G401 (cell line): ENCODE measurements at regions not wholly inside any gene's neighbourhood (a gene's known extent, or its start where the extent isn't known, plus 50 kb on each side); places are given as distances from the start of the nearest gene placed in this dataset.

Experiments used
- DNase-seq: peaks from one replicate; pipeline ENCODE4 v3.0.0-alpha.2; 2015; ENCODE audit warnings: low spot score
- in situ Hi-C: cut with HindIII; loops from 2 replicates; pipeline ENCODE4 v1.10.0; 2016; ENCODE audit warnings: low sequenced_read_pairs, mixed read lengths

DNA sequence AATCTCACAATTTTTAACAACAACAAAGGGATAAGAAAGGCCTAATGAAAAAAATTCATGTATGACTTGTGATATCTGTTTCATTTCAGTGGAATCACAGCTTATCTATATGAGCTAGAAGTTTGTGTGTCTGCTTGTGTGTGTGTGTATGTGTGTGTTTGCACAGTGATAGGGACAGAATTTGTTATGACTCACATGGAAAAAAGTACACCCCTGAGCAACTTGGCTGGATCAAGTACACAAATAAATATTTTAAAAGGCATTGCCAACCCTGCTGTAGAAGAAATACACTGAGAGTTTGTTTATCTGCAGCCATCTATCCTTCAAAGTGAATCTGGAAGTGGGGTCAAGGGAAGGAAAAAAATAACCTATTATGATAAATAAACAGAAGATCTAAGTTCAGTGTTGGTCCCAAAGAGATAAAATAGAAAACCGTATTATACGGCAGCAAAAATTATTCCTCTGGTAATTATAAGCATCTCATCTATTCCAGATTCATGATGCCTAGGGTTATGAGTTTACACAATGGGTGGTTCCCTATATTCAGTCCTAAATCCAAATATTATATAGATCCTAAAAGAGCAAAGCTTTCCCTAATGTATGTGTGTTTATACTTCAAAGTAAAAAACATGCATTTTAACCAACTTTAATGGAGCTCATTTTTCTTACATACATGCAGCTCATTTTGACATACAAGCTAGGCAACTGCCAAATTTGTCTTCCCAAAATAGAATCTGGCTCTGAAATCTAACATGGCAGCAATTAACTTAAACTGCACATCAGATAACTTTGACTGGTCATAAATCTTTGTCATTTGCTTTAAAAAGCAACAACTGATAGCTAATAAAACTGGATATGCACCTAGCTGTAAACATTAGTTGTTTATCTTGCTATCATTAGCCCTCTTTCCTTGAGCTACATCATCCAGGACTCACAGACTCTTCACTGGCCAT lies 420.6 kb downstream of the IRS1 start:
- in situ Hi-C loops = no loop called here
- no peak for DNase-seq

DNA sequence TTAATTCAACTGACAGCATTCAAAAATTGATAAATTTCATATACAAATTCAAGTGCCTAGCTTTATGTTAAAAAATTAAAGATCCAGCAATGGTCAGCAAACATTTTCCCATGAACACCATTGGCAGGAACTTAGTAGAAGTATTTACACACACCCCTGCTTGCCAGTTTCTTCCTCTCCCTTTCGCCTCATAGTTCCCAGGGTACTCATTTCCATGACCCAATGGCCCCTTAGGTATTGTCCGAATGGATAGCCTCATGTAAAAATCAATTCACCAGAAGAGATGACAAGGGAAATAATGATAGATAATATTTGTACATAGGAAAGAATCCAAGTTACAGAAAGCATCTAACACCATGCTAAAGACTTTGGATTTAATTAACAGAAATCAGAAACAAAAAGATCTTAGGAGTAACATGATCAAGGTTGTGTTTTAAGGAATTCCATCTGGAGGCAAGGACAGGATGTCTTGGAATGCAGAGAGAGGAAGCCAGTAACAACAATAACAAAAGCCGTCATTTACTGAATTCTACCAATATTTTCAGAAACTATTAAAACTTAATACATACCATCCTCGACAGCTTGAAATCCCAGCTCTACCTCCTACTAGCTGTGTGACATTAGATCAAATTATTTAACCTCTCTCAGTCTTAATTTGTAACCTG lies 423.0 kb downstream of the IRS1 start:
- no peak for DNase-seq
- in situ Hi-C loops = no loop called here

DNA sequence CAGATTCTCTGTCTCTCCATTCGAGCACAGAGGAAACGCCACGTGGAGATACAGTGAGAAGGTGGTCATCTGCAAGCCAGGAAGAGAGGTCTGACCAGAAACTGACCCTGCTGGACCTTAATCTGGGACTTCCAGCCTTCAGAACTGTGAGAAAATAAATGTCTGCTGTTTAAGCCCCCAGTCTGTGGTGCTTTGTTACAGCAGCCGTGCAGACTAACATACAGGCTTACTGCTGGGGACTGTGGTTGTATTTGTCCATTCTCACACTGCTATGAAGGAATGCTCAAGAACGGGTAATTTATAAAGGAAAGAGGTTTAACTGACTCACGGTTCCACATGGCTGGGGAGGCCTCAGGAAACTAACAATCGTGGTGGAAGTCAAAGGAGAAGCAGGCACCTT lies 432.7 kb downstream of the IRS1 start:
- in situ Hi-C loops = no loop called here
- no peak for DNase-seq

DNA sequence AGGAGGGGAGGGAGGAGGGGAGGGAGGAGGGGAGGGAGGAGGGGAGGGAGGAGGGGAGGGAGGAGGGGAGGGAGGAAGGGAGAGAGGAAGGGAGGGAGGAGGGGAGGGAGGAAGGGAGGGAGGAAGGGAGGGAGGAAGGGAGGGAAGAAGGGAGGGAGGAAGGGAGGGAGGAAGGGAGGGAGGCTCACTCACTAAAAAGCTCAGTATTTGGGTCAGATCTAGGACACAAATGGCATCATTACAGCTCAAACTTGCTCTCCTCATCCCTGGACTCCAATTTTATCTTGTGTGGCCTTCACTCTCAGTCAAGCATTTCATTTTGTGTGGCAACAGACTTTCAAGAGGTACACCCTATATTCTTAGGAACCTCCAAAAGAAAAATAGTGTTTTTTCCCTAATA lies 435.4 kb downstream of the IRS1 start:
- no peak for DNase-seq
- in situ Hi-C loops = no loop called here

DNA sequence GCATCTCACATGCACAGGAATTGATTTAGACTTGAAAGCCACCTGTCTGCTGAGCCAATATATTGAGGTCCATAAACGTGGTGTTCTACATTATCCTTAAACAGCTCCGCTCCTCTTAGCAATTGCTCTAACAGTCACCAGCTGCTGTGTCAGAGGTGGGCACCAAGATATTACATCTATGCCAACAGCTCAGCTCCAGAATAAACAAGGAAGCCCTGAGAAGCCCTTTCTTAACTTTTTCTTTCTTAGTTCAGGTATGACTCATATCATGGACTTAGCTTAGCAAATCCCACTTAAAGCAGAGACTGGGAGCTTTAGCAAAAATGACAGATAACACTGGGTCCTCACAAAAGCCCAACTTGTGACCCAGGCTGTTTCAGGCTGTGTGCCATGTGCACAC lies 436.6 kb downstream of the IRS1 start:
- in situ Hi-C loops = no loop called here
- DNase-seq = no peak

DNA sequence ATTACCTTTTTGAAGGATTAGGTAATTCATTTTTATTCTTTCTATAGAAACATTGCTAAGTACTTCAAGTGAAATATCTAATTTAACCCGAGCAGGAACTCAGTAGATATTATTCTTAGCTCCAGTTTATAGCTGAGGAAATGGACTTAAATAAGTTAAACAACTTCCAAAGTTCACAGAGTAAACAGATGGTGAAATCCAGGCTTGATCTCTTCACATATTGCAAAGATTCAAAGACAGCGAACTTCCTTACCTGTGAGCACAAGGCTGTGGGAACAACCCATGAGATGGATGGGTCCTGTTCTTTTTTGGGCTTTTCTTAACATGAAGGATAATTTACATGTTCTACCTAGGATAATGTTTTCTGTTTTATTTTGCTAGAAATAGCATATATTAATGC lies 439.0 kb downstream of the IRS1 start:
- DNase-seq = no peak
- in situ Hi-C loops = no loop called here

DNA sequence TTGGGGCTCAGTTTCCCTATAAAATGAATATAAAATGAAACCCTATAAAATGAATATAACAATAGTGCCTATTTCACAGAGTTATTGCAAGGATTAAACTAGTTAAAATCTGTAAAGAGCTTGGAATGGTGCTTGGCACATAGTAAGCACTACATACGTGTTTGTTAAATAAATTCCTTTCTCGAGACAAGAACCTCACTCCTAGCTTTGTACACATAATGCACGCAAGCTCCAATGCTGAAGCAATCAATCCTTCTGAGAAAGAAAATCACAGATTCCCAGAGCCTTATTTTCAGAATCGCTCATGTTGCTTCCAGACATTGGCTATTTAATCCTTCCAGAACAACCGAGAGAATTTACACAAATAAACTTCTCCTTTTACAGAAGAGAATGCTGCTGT lies 440.9 kb downstream of the IRS1 start:
- in situ Hi-C loops = no loop called here
- no peak for DNase-seq

DNA sequence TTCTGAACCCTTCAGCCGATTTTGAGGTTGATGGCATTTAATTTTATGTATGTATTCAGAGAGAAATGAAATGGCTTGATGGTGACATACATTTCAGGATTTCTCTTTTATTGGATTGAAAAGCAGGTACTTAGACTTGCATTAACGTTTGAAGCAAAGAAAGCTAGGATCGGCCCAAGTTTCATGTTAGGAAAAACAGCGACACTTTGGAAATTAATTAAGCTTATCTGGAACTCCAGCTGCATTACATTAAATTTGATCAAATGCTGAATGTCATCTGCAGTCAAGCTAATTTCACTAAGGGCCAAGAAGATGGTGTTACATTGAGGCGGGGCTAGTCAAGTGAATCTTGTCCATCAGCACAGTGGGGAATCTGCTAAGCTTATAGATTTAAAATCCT lies 441.8 kb downstream of the IRS1 start:
- in situ Hi-C loops = no loop called here

DNA sequence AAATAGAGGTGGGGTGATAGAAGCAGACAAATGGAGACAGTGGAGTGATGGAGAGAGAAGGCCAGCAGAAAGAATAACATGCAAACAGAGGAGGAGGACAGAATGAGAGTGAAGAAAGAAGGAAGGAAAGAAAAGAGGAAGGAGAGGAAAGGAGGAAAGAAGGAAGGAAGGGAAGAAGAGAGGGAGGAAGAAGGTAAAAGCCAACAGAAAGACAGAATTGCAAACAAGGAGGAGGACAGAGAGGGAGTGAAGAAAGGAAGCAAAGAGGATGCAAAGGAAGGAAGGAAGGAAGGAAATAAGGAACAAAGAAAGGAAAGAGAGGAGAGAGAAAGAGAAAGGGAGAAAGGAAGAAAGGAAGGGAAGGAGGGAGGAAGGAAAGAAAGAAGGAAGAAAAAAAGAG lies 444.0 kb downstream of the IRS1 start:
- in situ Hi-C loops = no loop called here
- DNase-seq = no peak

More for the DNA sequence above, 441.8 kb downstream of the IRS1 start:
- DNase-seq = no peak

DNA sequence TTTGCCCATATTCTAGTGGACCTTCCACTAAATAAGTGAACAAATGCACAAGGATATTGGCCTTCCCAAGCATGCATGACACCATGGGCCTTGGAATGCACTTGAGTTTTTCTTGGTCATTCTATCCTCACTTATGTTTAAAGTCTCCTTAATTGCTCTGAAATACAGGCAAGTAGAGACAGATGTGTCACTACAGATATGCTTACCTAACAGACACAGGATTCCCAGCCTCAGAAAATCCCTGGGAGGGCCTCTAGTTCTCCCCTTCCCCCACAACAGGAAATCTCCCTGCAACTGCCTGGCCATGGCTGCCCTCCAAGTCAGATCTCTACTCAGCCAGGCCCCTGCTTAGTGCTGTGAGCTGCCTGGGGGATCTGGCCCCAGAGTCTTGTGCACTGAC lies 445.2 kb downstream of the IRS1 start:
- DNase-seq = no peak
- in situ Hi-C loops = no loop called here

DNA sequence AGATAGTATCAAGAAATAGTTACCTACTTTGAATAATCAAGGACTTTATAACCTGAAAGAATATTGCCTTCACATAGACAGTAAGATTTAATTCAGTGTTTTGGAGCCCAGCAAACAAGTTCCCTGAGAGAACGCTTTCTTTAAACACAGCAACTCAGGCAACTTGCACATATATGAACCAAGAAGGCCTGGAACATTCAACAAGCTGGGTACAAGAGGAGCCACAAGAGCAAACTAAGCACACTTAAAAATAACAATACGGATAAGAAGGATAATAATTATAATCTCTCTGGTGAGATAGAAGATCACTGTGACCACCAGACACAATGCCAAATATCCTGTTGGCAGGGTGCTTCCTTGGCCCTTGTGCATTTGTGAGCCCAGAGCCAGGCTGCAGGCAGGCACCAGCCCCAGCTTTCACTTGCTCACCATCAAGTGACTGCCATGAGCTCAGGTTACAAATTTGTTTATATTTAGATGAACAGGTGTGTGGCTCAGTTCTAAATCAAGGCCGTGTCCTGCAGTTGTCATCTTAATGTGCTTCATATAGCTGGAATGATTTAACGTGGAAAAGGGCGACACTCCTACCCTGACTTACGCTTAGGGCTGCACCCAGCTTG lies 446.6 kb downstream of the IRS1 start:
- in situ Hi-C loops = no loop called here
- DNase-seq = no peak

DNA sequence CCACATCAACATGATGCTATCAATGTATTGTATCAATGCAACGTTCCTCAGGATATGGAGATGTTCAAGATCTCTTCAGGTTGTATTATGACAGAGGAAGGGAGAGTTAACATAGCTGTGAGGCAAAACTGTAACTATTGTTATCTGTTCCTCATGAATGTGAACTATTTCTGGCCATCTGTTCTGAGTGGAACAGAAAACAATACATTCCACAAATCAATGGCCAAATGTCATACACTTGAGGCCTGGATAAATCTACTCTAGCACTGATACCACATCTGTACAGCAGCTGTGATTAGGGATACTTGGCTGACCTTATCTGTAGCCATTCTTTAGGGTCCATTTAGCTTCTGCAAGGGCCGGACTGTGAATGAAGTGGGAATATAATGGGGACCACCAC lies 447.9 kb downstream of the IRS1 start:
- no peak for DNase-seq
- in situ Hi-C loops = no loop called here

DNA sequence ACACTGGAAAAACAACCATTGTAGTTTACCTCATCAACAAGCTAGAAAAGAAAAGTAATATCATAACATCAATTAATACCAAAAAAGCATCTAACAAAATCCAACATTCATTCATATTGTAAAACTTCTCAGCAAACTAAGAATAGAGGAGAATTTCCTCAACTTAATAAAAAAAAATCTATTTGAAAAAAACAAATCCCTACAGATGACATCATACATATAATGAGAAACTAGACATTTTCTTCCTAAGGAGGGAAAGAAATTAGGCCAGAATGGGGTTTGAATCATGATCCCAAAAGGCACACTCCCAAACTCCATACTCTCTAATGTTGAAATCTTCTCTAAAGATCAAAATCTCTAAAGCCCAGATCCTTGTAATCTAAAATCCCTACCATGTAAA lies 460.0 kb downstream of the IRS1 start:
- in situ Hi-C loops = no loop called here
- DNase-seq = no peak

DNA sequence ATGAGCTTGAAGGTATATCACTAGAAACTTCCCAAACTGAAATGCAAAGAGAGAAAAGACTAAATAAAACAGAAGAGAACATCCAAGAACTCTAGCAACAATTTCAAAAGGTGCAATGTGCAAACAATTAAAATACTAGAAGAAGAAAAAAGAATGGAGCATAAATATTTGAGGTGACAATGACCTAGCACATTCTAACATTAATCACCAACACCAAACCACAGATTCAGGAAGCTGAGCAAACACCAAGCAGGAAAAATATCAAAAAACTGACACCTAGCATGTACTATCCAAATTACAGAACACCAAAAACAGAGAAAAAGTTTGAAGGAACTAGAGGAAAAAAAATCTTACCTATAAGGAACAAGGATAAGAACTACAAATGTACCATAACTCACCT lies 460.8 kb downstream of the IRS1 start:
- in situ Hi-C loops = no loop called here
- DNase-seq = no peak

DNA sequence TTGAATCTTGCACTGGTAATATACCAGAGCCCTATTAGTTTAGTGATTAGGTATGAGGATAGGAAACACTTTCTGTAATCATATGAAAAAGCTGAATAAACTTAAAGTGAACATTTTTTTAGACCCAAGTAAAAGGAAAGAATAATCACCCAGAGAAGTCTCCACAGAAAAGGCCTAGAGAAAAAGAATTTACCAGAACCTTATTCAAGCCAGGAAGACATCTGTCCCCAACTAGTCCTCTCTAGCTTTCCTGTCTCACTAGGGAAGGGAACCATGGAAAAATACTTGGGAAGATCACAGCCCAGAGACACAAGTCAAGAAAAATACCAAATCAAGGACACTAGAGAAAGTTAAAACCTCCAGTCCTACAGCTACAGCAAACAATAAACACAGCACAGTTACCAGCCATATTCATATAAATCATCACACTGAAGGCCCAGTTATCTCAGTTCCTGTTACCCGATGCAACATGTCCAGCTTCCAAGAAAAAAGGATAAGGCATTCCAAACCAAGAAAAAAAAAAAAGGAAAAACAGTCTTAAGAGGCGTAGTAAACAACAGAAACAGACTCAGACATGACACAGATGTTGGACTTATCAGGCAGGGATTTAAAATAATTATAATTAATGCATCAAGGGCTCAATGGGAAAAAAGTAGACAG lies 461.5 kb downstream of the IRS1 start:
- DNase-seq = no peak
- in situ Hi-C loops = no loop called here

DNA sequence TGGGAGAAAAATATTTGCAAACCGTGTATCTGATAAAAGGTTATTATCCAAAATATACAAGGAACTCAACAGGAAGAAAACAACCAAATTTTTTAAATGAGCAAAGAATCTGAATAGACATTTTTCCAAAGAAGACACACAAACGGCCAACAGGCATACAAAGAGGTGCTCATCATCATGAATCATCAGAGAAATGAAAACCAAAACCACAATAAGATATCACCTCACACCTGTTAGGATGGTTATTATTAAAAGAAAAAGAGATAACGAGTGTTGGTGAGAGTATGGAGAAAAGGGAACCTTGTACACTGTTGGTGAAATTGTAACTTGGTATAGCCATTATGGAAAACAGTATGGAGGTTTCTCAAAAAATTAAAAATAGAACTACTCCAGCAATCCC lies 463.3 kb downstream of the IRS1 start:
- no peak for DNase-seq
- in situ Hi-C loops = no loop called here

DNA sequence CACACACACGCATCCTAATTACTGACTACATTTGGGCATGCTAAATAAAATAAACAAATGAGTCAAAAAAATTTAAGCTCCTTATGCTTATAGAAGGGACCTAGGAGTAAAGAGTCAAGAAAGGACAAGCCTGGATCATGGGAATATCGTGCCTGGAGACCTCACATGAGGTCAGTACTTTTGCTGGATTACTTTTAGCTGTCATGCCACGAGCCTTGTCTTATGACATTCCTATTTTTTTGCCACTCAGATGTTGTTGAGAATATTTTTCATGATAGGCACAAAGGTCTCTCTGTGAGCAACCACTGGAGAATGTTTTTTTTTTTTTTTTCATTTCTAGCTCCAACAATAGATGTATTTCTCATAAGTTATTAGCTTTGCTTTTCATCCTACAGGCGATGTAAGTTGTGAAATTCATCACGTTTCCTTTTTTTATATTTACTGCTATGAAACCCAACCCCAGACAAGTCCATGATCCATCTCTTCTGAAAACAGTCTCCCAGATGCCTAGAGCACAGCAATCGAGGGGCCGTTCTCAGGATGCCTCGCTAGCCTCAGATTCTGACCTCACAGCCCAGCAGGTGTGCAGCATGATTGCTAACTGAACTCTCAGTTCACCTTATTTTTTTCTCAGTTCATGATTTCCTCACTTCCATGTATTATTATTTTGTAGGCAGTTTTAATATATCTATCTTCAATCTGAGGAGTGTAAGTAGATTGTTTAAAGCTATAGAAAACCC lies 464.5 kb downstream of the IRS1 start:
- in situ Hi-C loops = no loop called here
- no peak for DNase-seq

DNA sequence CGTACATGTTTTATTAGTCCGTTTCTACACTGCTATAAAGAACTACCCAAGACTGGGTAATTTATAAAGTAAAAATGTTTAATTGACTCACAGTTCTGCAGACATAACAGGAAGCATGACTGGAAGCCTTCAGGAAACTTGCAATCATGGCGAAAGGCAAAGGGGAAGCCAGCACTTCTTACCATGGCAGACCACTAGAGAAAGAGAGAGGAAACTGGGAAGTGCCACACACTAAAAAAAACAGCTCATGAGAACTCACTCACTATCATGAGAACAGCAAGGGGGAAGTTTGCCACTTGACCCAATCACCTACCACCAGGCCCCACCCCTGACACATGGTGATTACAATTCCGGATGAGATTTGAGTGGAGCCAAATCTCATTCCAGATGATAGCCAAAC lies 466.2 kb downstream of the IRS1 start:
- DNase-seq = no peak
- in situ Hi-C loops = no loop called here

DNA sequence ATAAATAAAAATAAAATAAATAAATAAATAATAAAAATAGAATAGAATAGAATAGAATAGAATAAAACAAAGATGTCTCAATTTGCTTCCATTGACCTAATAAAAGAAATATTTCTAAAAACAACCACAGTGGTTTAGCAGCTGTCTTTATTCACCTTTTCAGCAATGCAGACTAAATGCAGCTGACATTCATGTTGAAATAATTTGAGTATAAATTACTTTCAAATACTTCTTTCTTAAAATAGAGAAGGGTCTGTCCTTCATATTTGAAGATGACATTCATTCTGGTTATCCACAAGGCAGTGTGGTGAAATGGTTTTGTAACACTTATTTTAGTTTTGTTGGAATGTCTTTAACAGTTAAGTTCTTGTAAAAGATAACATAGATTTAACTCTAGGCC lies 469.4 kb downstream of the IRS1 start:
- in situ Hi-C loops = no loop called here

More for the DNA sequence above, 469.4 kb downstream of the IRS1 start:
- DNase-seq = no peak
